ENCODE measurements at regions not wholly inside any gene's neighbourhood (a gene's known extent, or its start where the extent isn't known, plus 50 kb on each side); places are given as distances from the start of the nearest gene placed in this dataset.

GRCh38 chr14:26395726-26396125 is 202.1 kb downstream of the NOVA1 start:
- no peak for TF ChIP-seq CTCF (conservative IDR thresholded peaks at IDR 0.05 in 1 of 2, IDR thresholded peaks at IDR 0.05 in 1 of 2; ENCODE audit: extremely low read depth in 1 of 2, insufficient read depth in 1 of 2, low read depth in 1 of 2, low read length in 2 of 2)
- no peak for TF ChIP-seq EZH2 (IDR thresholded peaks at IDR 0.05; ENCODE audit: borderline replicate concordance, low read length)
